ENCODE measurements at regions not wholly inside any gene's neighbourhood (a gene's known extent, or its start where the extent isn't known, plus 50 kb on each side); places are given as distances from the start of the nearest gene placed in this dataset.
A peak's percentile ranks its signal among the peaks of the same experiment; 100 is the strongest.
"Not testable (repeated sequence)": the region's sequence is repeated elsewhere in the genome, so short reads cannot be mapped to it uniquely, and the experiment has no call there.

DNA sequence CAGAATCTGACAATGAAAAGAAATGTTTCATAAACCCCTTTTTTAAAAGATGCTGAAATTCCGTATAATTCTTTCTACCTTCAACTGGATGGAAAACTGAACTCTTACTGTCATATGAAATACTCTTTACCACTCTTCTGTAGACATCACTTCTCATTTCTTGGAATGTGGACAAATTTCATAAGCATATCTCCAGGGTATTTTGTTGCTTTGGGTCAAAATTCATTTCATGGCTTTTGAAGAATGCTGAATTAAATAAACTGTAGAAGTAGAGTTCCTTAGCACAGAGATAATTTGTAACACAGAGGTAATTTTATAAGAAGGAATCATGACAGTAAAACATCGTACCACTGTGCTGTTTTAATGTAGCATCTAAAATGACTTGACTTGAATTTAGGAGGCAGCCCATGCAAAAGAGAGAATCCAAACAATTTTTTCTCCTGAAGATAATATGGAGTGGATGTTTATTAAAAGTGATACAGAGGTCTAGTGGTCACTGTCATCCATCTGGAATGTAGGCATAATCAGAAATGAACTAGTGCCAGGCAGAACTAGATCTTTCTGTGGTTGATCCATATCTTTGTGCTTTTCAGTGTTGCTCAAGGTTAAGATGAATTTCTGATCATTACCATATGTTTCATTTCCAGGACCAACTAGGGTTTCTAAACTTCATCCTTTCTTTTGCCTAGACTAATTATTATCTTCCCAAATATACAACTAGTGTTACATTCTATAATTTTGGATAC lies 492.0 kb downstream of the KIF20B start:
- DNase-seq (ENCODE audit: low read depth), result peak; percentile 79

DNA sequence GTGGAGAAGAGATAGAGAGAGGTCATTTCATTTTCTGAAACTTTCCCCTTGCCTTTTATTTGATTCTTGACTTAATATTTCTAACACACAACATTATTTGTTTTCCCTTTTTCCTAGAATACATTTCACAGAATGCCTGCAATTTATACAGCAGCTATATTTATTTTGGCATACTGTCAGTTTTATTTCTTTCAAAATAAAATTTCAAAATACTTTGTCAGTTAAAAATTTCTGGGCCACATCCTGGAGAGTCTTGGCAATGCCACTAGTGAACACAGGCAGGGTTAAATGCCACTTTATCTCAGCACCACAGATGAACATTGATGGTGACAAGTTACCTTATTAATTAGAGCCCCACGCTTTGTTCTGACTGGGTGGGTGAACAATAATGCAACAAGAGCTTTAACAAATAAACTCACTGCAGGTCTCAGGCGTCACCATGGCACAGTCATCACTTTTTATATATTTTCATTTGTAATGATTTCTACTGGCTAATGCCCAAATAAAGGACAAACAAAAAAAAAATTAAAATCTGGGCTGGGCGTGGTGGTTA lies 494.0 kb downstream of the KIF20B start:
- no peak for DNase-seq (ENCODE audit: low read depth)

DNA sequence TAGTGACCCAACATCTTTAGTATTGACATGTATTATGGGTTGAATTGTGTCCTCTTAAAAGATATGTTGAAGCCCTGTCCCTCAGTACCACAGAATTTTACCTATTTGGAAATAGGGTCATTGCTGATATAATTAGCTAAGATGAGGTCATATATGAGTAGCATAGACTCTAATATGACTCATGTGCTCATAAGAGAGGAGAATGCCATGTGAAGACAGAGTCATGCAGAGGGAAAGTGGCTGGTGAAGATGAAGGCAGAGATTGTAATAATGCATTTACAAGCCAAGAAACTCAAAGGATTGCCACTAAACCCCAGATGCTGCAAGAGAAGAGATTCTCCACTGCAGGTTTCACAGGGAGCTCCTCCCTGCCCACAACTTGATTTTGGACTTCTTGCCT lies 496.4 kb downstream of the KIF20B start:
- no peak for DNase-seq (ENCODE audit: low read depth)

DNA sequence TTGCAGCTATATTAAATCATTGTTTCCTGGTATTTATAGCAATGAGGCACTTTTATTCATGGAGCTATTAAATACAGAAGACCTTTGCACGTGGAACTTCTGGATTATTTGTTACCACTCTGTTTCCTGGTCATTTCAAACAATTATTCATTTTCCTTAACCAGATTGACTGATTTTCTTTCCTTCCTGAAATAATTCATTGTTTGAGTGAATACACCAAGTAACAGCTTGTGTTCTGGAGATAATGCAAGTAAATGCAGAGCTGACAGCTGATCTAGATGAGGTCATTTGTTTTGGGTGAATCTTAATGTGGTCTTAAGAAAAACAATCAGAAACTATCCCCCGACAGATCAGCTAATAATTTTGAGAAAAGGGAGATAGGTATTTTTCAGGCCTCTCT lies 497.7 kb downstream of the KIF20B start:
- no peak for DNase-seq (ENCODE audit: low read depth)

DNA sequence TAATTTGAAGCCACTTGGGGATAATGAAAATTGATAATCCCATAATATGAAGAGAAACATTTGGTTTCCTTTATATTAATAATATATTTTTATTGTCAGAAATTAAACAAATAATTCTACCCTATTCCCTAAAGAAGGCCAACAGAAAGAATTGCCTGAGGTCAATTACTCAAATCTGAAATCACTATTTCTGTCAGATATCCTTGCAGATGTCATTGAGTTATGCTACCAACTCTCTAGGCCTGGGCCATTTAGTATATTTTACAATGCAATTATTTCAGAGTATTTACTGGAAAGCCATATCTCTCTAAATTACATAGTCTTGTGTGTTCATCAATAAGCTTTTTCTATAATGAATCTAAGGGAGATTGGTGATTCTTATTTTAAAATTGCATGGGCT lies 498.1 kb downstream of the KIF20B start:
- DNase-seq (ENCODE audit: low read depth), result no peak

DNA sequence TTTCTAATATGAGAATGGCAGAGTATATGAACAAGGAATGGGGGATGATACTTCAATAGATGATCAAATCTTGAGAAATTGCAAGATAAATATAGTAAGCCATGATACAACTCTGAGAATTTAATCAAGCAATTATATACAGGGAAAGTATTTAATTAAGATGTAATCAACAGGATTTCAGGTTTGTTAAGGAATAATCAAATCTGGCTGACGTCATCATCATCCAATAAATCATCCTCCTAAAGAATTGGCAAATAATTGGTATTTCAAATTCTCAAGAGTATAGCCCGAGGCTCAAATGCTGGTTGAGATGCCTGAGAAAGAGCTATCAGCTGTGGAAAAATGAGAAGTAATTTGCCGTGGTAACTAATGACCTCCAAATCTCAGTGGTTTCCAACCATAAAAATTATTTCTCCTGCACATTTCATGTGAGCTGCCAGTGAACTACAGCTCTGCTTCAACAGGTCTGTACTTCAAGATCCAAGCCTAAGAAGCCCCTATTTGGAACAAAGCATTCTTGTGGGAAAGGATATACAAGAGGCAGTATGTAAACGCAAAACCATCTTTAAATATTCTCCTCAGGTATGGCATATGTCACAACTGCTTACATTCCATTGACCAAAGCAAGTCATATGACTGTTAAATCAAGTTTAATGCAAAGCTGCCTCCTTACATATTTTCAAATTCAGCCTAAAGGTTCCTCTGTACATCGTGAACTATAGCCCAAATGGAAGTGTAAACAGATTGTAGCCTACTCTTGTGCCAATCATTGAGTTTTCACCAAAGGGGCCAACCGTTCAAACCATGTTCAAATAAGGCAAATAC lies 503.0 kb downstream of the KIF20B start:
- no peak for DNase-seq (ENCODE audit: low read depth)

DNA sequence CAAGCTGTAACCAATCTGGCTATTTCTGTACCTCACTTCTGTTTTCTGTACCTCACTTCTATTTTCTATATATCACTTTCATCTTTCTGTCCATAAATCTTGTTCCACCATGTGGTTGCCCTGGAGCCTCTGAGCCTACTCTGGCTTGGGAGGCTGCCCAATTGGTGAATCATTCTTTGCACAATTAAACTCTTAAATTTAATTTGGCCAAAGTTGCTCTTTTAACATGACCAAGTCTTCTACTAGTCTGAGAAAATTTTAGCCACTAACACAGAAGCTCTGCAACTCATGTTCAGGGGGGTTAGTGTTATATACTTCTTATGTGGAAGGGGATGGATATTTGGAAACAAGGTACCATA lies 503.5 kb downstream of the KIF20B start:
- DNase-seq (ENCODE audit: low read depth), result no peak

DNA sequence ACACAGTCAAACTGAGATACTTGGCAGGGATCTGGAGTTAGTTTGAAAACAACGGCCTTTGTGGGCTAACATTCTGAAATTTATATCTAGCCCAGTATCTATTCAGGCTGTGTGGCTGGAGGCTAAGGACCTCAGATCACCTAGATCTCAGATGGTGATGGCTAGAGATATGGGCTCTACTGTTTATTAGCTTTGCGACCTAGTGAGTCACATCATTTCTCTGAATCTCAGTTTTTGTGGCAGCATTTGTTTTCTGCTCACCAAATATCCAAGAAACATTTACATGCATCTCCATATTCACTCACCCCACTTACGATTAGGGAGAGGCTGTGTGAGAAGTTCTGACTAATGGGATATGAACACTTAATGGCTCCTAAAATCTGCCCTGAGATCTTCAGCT lies 503.9 kb downstream of the KIF20B start:
- no peak for DNase-seq (ENCODE audit: low read depth)

DNA sequence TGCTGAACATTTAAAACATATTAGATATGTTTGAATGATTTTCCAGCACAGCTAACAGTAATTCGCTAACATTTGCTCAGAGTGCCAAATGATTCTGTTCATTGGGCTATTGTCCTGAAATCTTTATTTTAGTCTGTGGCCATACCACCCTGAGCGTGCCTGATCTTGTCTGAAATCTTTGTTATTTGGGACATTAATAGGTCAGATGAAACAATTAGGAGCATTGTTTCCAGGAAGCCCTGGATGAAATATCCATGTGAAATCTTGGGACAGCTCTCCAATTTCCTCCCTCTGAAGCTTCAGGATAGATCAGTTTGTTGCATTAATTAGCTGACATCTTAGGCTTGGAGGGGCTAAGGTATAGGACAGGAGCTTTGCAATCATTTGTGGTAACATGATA lies 512.0 kb downstream of the KIF20B start:
- DNase-seq (ENCODE audit: low read depth), result no peak

DNA sequence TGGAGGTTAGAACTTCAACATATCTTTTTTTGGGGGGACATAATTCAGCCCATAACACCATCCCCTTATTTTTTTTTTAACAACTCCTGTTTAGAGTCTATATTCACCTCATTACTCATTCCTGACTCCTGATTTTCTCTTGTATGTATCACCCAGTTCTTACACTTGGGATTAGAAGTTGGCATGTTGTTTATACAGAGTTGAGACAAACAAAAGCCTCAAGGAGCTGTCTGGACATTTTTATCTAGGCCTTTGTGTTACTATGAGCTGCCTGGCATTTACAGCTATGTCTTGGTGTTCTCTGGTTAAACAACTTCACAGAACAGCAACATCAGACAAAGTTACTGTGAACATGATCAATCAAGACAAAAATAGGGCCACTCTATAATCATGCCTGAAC lies 517.5 kb downstream of the KIF20B start:
- DNase-seq (ENCODE audit: low read depth), result no peak

DNA sequence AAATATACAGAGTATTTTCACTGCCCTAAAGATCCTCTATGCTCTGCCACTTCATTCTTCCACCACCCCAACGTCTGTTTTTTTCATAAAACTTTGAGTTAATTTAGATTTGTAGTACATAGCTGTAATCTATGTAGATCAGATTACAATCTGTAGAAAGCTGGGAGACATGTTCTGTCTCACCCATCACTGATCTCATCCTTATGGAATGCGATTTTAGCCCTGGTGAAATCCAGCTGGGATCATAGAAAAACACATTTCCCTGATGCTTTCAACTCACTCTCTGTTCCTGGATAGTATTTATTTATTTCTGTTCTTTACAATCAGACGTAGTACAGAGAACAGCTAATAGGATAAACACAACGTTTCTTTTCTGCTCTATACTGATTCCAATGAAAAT lies 521.0 kb downstream of the KIF20B start:
- peak; percentile 70 for DNase-seq (ENCODE audit: low read depth)

DNA sequence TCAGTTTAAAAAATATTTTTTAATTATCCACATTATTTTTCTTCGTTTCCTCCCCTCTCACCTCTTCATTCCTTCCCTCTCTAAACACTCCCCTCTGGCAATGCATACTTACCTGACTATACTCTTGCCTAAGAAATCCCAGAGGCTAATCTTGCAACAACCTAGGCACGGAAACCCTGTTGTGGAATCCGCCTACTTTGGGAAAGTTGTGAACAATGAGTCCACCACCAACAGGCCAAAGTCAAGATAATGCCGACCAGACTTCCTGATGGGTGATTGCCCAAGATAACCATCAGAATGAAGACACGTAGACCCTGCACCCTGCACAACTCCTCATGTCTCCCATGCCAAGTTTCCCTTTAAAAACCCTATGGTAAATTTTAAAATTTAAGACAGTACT lies 521.5 kb downstream of the KIF20B start:
- DNase-seq (ENCODE audit: low read depth), result no peak

DNA sequence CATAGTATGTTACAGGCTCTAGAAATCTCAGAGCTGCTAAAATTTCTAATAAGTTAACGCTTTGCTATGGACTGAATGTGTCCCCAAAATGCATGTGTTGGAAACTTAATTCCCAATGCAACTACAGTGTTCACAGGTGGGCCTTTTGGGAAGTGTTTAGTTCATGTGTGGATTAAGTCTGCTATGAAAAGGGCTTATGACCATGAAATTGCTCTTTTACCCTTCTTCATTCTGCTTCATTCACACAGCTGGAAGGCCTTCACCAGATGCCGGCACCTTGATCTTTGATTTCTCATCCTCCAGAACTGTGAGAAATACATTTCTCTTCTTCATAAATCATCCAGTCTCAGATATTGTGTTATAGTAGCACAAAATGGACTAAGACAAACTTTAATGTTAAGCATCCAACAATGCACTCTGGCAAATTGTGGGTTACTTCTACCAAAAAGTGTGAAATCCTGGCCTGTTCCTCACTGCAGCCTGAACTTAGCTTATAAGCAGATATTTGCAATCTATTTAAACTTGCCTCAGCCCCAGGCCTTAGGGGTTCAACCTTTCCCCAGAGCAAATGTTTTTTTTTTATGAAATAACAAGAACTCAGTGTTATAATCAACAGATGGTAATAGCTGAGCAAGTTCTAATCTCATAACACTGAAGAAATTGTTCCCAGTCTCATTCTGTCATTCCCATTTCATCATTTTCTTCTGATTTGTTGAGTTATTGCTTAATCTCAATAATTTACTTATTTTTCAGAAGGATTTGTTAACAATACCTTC lies 523.6 kb downstream of the KIF20B start:
- DNase-seq (ENCODE audit: low read depth), result peak; percentile 28

DNA sequence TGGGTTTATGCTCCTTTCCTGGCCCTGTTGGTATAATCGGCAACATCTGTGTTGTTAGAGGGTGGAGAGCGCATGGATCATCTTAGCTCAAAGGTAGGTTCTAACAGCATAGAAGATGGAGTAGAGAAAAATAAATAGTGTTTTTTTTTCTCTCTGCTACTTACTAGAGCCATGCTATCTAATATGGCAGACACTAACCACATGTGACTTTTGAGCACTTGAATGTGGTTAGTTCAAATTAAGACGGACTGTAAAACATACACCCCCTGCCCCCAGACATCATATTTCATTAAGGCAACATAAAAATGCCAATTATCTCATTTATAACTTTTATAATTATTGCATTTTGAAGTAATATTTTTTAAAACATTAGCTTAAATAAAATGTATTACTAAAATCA lies 525.1 kb downstream of the KIF20B start:
- no peak for DNase-seq (ENCODE audit: low read depth)

DNA sequence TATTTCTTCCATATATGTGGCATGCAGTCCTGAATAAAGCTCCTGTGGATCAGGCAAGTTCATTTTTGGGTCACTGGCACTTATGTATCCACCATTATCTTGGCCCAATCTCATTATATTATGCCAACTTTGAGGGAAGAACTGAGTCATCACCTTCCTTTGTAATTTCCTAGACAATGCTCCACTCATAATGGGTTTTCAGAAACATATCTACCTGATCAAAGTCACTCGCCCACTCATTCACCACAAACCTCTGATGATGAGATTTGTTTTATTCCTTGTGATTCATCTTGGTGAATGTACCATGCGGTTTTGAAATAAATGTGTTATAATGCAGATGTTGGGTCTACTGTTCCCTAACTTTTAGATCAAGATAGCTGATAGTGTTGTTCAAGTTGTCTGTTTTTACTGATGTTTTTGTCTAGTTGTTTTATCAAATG lies 525.8 kb downstream of the KIF20B start:
- no peak for DNase-seq (ENCODE audit: low read depth)

DNA sequence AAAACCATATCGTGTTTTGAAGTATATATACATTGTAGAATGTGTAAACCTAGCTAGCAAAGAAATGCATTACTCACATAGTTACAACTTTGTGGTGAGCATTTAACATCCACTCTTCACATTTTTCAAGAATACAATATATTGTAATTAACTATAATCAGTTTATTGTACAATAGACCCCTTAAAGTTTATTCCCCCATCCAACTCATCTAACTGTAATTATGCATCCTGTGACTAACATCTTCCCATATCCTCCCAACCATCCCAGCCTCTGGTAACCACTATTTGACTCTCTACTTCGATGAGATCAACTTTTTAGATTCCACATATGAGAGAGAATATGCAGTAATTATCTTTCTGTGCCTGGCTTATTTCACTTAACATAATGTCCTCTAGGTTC lies 526.4 kb downstream of the KIF20B start:
- DNase-seq (ENCODE audit: low read depth), result no peak

DNA sequence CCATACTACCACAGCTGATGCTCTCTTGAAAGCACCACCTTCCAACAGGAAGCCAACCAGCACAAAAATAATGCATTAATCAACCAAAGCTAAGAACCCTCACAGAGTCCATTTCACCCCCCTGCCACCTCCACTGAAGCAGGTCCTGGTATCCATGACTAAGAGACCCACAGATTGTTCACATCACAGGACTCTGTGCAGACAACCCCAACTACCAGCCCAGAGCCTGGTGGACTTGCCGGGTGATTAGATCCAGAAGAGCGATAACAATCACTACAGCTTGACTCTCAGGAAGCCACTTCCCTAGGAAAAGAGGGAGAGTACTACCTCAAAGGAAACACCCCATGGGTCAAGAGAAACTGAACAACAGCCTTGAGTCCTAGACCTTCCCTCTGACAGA lies 528.1 kb downstream of the KIF20B start:
- no peak for DNase-seq (ENCODE audit: low read depth)

DNA sequence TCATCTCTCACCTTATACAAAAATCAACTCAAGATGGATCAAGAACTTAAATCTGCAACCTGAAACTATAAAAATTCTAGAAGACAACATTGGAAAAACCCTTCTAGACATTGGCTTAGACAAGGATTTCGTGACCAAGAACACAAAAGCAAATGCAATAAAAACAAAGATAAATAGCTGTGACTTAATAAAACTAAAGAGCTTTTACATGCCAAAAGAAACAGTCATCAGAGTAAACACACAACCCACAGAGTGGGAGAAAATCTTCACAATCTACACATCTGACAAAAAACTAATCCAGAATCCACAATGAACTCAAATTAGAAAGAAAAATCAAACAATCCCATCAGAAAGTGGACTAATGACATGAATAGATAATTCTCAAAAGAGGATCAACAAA lies 532.4 kb downstream of the KIF20B start:
- DNase-seq (ENCODE audit: low read depth), result not testable (repeated sequence)

DNA sequence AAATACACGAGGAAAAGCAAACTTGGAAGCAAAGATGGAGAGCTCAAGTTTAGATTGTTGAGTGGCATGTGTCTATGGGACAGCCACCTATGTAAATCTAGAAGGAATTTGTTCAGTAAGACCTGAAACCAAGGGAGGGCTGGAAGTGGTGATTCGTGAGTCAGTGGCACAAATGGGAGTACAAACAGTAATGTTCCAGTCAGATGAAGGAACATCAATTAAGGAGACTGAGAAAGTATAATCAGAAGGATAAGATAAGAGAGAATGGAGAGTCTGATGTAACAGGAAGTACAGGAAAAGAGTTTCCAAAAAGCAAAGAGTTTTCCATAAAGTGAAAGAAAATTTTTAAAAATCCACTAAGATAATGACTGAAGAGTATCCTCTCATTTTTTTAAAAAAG lies 544.2 kb downstream of the KIF20B start:
- DNase-seq (ENCODE audit: low read depth), result no peak

DNA sequence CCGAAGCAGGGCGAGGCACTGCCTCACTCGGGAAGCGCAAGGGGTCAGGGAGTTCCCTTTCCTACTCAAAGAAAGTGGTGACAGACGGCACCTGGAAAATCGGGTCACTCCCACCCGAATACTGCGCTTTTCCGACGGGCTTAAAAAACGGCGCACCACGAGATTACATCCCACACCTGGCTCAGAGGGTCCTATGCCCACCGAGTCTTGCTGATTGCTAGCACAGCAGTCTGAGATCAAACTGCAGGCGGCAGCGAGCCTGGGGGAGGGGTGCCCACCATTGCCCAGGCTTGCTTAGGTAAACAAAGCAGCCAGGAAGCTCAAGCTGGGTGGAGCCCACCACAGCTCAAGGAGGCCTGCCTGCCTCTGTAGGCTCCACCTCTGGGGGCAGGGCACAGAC lies 549.4 kb downstream of the KIF20B start:
- DNase-seq (ENCODE audit: low read depth), result not testable (repeated sequence)

DNA sequence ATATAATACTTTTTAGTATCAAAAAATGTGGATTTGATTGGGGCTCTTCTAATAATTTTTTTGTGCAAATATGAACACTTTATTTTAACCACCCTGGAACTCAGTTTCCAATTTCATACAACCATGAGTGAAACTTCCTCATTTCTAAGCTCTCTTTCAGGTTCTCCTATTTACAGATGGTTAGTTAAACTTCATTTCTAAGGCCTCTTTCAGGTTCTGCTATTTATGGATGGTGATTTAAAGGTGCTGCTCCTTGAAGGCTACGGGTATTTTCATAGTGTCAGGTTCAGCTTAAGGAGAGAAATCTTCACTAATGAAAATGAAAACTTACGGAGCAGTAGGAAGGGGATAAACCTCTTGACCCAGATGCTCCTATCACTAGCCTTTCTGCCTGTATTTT lies 568.3 kb downstream of the KIF20B start:
- no peak for DNase-seq (ENCODE audit: low read depth)

DNA sequence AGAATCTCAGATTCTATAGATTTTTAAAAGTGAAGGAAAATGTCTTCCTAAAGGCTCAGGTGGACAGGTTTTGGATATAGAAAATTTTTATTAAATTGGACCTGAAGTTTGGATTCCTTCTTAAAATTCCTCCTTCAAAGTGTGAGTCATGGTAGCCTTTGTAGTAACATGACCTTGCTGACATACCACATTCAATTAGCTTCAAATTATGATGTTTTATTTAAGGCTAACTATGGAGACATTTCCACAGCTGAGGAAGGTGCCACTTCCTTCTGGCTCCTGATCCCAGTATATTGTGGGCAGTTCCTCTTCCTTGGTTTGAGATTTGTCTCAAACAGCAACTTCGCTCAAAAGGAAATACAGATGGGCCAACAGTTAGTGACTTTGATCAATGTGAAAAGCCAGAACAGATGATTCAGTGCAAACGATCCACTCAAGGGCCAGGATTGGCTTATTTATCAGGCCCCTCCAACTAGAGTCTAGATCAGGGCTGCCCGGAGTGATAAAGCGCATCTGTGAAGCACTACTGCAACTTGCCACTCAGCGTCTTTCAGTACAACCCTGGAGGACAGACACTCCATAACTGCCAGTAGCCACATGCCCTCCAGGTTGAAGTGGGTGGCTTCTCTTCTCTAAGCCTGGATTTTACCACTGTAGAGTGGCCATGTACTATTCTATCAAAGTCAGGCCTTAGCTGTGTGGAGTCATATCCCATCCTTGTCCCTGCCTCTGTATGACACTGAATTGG lies 573.5 kb downstream of the KIF20B start:
- DNase-seq (ENCODE audit: low read depth), result no peak
